HepG2 (cell line): ENCODE measurements at regions not wholly inside any gene's neighbourhood (a gene's known extent, or its start where the extent isn't known, plus 50 kb on each side); places are given as distances from the start of the nearest gene placed in this dataset.

Source experiments
- ATAC-seq: fragments of 200-7000 bp; cut with Tn5 transposase; 3 replicates; pipeline ENCODE4 v1.9.1; 2020; ENCODE audit warnings: mild to moderate bottlenecking, moderate library complexity
- BruUV-seq: library from RNA; stranded (reverse); fragments of 400-500 nt; replicated peaks from 2 replicates; lab custom pipeline; 2021; lab: Mats Ljungman, UMichigan
- CTCF ChIA-PET: fragments of 300-600 bp; formaldehyde crosslinking; extraction: SDS; loops from one replicate; lab custom pipeline; 2021; ENCODE audit warnings: low total read pairs, inconsistent platforms, low intra/inter-chr PET ratio; lab: Yijun Ruan, JAX
- POLR2A ChIA-PET: fragments of 350-600 bp; sonication (Branson Sonifier 250); formaldehyde crosslinking; loops from one replicate; lab custom pipeline; 2020; ENCODE audit warnings: antibody characterized with exemption, inconsistent platforms; lab: Yijun Ruan, JAX
- DNase-seq: peaks from one replicate; pipeline ENCODE4 v3.0.0-alpha.2; 2015; ENCODE audit warnings: low spot score
- FAIRE-seq: peaks from 3 replicates; lab custom pipeline; 2011; peaks lifted over from hg19 to GRCh38; lab: Jason Lieb, UNC
- H2AFZ ChIP-seq: one replicate; pipeline ENCODE4 v1.6.1; 2011; ENCODE audit warnings: low read length, inconsistent platforms
- H3K27ac ChIP-seq: fragments of 300-600 bp; 3 replicates; pipeline ENCODE4 v1.8.0; 2011; ENCODE audit warnings: mixed run types, mild to moderate bottlenecking, mixed read lengths, low read length, inconsistent platforms; ENCODE audit not compliant: insufficient read depth; ENCODE audit errors: extremely low read length
- H3K27me3 ChIP-seq, 2 experiments: fragments of 200-600 bp in 1 of 2; 2 replicates in 1 of 2; 3 replicates in 1 of 2; pipeline versions ENCODE4 v1.6.0 to v1.8.0; 2011; ENCODE audit warnings: low read length in 2 of 2, mild to moderate bottlenecking in 2 of 2, moderate library complexity in 2 of 2, inconsistent platforms in 1 of 2; ENCODE audit not compliant: insufficient read depth in 2 of 2, control insufficient read depth in 1 of 2
- H3K36me3 ChIP-seq, 2 experiments: fragments of 200-600 bp in 1 of 2; replicated peaks in 1 of 2; 2 replicates in 1 of 2; 3 replicates in 1 of 2; pipeline versions ENCODE4 v1.5.1 to v1.8.0; 2011; ENCODE audit warnings: low read length in 2 of 2, inconsistent platforms in 1 of 2; ENCODE audit not compliant: insufficient read depth in 2 of 2, control insufficient read depth in 1 of 2
- H3K4me1 ChIP-seq: 2 replicates; pipeline ENCODE4 v1.5.1; 2012; ENCODE audit warnings: low read length, inconsistent platforms; ENCODE audit not compliant: insufficient read depth
- H3K4me2 ChIP-seq: 2 replicates; pipeline ENCODE4 v1.6.0; 2011; ENCODE audit warnings: low read depth, low read length, inconsistent platforms
- H3K4me3 ChIP-seq, 3 experiments: fragments of 200-600 bp in 1 of 3; sonication (generic), shearing (Covaris generic) in 1 of 3; replicated peaks in 1 of 3; 2 replicates each; pipeline ENCODE4 v1.5.1; 2011 to 2016; ENCODE audit warnings: low read length in 3 of 3, inconsistent platforms in 2 of 3, low read depth in 2 of 3, mild to moderate bottlenecking in 2 of 3, control low read depth in 1 of 3, mixed read lengths in 1 of 3; ENCODE audit not compliant: insufficient read depth in 1 of 3
- H3K79me2 ChIP-seq: one replicate; pipeline ENCODE4 v1.6.1; 2011; ENCODE audit warnings: low read length, inconsistent platforms; ENCODE audit not compliant: insufficient read depth
- H3K9ac ChIP-seq: 2 replicates; pipeline ENCODE4 v1.6.0; 2011; ENCODE audit warnings: mild to moderate bottlenecking, low read depth, low read length, inconsistent platforms; ENCODE audit not compliant: insufficient read depth
- H3K9me3 ChIP-seq: 2 replicates; pipeline ENCODE4 v1.5.1; 2012; ENCODE audit warnings: mild to moderate bottlenecking, low read length
- H4K20me1 ChIP-seq: 2 replicates; pipeline ENCODE4 v1.6.0; 2011; ENCODE audit warnings: inconsistent platforms, mild to moderate bottlenecking, low read length, moderate library complexity; ENCODE audit not compliant: insufficient read depth
- BCLAF1 ChIP-seq: fragments of 450-650 bp; IDR thresholded peaks from 2 replicates; pipeline ENCODE4 v1.6.1; 2017; ENCODE audit warnings: mild to moderate bottlenecking
- KAT8 ChIP-seq: IDR thresholded peaks from 2 replicates; pipeline ENCODE4 v1.6.1; 2016; ENCODE audit warnings: missing genetic modification reagents, missing compliant biosample characterization
- MBD4 ChIP-seq: IDR thresholded peaks from 2 replicates; pipeline ENCODE4 v1.6.1; 2012; ENCODE audit warnings: low read length, inconsistent platforms, borderline replicate concordance
- MNT ChIP-seq: fragments of 450-650 bp; IDR thresholded peaks from 2 replicates; pipeline ENCODE4 v1.6.1; 2016
- PCBP1 ChIP-seq: fragments of 200-400 bp; formaldehyde crosslinking; IDR thresholded peaks from 2 replicates; pipeline ENCODE4 v1.6.1; 2017; ENCODE audit warnings: mild to moderate bottlenecking, low read depth, low read length, borderline replicate concordance
- RCOR2 ChIP-seq: IDR thresholded peaks from 2 replicates; pipeline ENCODE4 v1.6.1; 2016; ENCODE audit warnings: missing biosample characterization, missing genetic modification reagents
- TMF1 ChIP-seq: sonication (generic); formaldehyde crosslinking; IDR thresholded peaks from 2 replicates; pipeline ENCODE4 v1.8.1; 2022; ENCODE audit warnings: low read depth, missing genetic modification reagents
- ZNF180 ChIP-seq: sonication (generic); formaldehyde crosslinking; IDR thresholded peaks from 2 replicates; pipeline ENCODE4 v1.4.0; 2020; ENCODE audit warnings: low read depth, missing genetic modification reagents, borderline replicate concordance
- ZNF225 ChIP-seq: sonication (generic); formaldehyde crosslinking; IDR thresholded peaks from 2 replicates; pipeline ENCODE4 v1.4.0; 2020; ENCODE audit warnings: mild to moderate bottlenecking, missing genetic modification reagents
- ZNF251 ChIP-seq: sonication (generic); formaldehyde crosslinking; IDR thresholded peaks from 2 replicates; pipeline ENCODE4 v1.9.0; 2021; ENCODE audit warnings: mild to moderate bottlenecking, missing genetic modification reagents
- ZNF263 ChIP-seq: sonication (generic); formaldehyde crosslinking; IDR thresholded peaks from 2 replicates; pipeline ENCODE4 v1.4.0; 2020; ENCODE audit warnings: missing genetic modification reagents
- WGBS: methylation state at CpG from one replicate; pipeline ENCODE4 v1.1.6; 2017; ENCODE audit warnings: low lambda C conversion rate; 5-methylcytosine and 5-hydroxymethylcytosine counted together
- in situ Hi-C: cut with HindIII; loops from 2 replicates; pipeline ENCODE4 v1.10.0; 2017; ENCODE audit warnings: low pct_unique_long_range_greater_than_20kb; ENCODE audit not compliant: extremely low pct_ligation_motif_present
- intact Hi-C: fragments of 100-400 bp; cut with micrococcal nuclease; formaldehyde crosslinking; loops from one replicate; pipeline ENCODE4 v1.10.0; 2022; ENCODE audit not compliant: unreplicated experiment

- no peak for TF ChIP-seq ZNF180 (CRISPR knock-in tag)
- no peak for TF ChIP-seq RCOR2 (CRISPR knock-in tag)
- no peak for TF ChIP-seq KAT8
- no peak for TF ChIP-seq TMF1
- no peak for TF ChIP-seq ZNF225 (CRISPR knock-in tag)
- TF ChIP-seq ZNF263 (CRISPR knock-in tag): no peak
- no peak for TF ChIP-seq PCBP1
- no peak for TF ChIP-seq ZNF251
- TF ChIP-seq BCLAF1: no peak
These were observed 560.5 kb upstream of the ADAMTS16 start (continued) for GRCh38 chr5:4579679-4580078.

- H3K4me2 ChIP-seq: no peak overlapping the region
- no peaks in the 10 kb centered on the region for H3K27me3 ChIP-seq
- TF ChIP-seq MNT: peak; percentile 96
- TF ChIP-seq MBD4: no peak
- ChIA-PET CTCF (no interaction called here), POLR2A (no interaction called here)
- H3K27ac ChIP-seq: no peak overlapping the region
- 75% methylated on average over 11 of the region's 19 CpGs for WGBS
- no peak for ATAC-seq
- H3K9ac ChIP-seq: no peak overlapping the region
- no TSS peak for BruUV-seq
- no peak overlapping the region for H3K4me3 ChIP-seq
- H4K20me1 ChIP-seq: no peaks in the 10 kb centered on the region
- no peak for FAIRE-seq
- H3K36me3 ChIP-seq: no peaks in the 10 kb centered on the region
- H2AFZ ChIP-seq: no peak overlapping the region
- intact Hi-C loops (no loop called here), in situ Hi-C loops (no loop called here)
- H3K9me3 ChIP-seq: peaks cover 66% of the 10 kb centered on the region
- H3K79me2 ChIP-seq: no peaks in the 10 kb centered on the region
- H3K4me1 ChIP-seq: no peaks in the 10 kb centered on the region
- no peak for DNase-seq
These were observed 559.4 kb upstream of the ADAMTS16 start for GRCh38 chr5:4580772-4581171.
